ENCODE measurements at regions not wholly inside any gene's neighbourhood (a gene's known extent, or its start where the extent isn't known, plus 50 kb on each side); places are given as distances from the start of the nearest gene placed in this dataset.

GRCh38 chr4:116389139-116389538 lies 696.2 kb downstream of the TRAM1L1 start:
- no peaks in the 10 kb centered on the region for H3K27me3 ChIP-seq
- intact Hi-C loops (cut with DNase I; ENCODE audit: low total_unique reads) = no loop called here
- no peaks in the 10 kb centered on the region for H3K4me1 ChIP-seq
- H3K4me3 ChIP-seq = no peak overlapping the region
- no peaks in the 10 kb centered on the region for H3K9me3 ChIP-seq
- no peak for TF ChIP-seq CTCF (IDR thresholded peaks at IDR 0.05)
- TF ChIP-seq POLR2A (IDR thresholded peaks at IDR 0.05) = no peak
- H3K27ac ChIP-seq = no peak overlapping the region
- DNase-seq = no peak
- no peaks in the 10 kb centered on the region for H3K36me3 ChIP-seq

DNA sequence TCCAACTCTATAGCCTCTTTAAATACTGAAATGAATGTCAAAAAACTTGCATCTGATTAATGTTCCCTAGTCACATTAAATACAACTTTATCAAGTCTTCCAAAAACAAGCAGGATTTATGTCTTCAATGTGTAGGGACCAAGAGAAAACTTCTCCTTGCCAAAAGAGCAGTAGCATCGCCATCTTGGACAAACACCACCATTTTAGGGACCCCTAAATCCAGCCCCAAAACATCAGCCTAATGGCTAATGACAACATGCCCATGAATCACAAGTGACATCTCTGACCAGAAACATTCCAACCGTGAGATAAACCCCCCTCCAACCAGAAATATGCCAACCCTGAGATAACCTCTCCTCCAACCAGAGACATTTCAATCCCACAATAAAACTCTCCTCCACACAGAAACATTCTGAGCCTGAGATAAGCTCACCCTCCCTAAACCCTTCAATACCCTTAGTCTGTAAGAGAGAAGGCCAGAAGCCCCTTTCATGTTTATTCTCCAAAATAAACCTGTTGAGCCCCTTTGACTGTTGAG lies 697.4 kb downstream of the TRAM1L1 start:
- no peak overlapping the region for H3K27ac ChIP-seq
- H3K9me3 ChIP-seq = no peaks in the 10 kb centered on the region
- intact Hi-C loops (cut with DNase I; ENCODE audit: low total_unique reads) = no loop called here
- no peaks in the 10 kb centered on the region for H3K27me3 ChIP-seq
- DNase-seq = no peak
- H3K4me3 ChIP-seq = no peak overlapping the region
- H3K4me1 ChIP-seq = no peaks in the 10 kb centered on the region
- H3K36me3 ChIP-seq = no peaks in the 10 kb centered on the region
- TF ChIP-seq CTCF (IDR thresholded peaks at IDR 0.05) (no peak), POLR2A (IDR thresholded peaks at IDR 0.05) (no peak)

DNA sequence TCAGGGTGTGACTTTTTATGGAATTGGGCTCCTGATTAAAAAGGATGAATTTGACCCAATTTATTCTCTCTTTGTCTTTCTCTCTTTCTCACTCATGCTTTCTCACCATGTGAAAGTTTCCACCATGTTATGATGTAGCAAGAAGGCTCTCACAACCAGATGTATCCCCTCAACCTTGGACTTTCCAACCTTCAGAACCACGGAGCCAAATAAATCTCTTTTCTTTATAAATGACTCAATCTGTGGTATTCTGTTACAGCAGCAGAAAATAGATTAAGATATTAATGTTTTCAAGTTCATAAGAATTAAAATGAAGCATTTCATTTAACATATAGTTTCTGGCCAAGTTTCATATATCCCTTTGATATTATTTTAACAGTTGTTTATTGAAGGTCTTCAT lies 698.5 kb downstream of the TRAM1L1 start:
- Histone ChIP-seq H3K9me3 (no peaks in the 10 kb centered on the region), H3K27ac (no peak overlapping the region), H3K4me1 (no peaks in the 10 kb centered on the region), H3K27me3 (no peaks in the 10 kb centered on the region), H3K4me3 (no peak overlapping the region), H3K36me3 (no peaks in the 10 kb centered on the region)
- intact Hi-C loops (cut with DNase I; ENCODE audit: low total_unique reads) = no loop called here
- no peak for DNase-seq
- no peak for TF ChIP-seq CTCF (IDR thresholded peaks at IDR 0.05)
- TF ChIP-seq POLR2A (IDR thresholded peaks at IDR 0.05) = no peak

DNA sequence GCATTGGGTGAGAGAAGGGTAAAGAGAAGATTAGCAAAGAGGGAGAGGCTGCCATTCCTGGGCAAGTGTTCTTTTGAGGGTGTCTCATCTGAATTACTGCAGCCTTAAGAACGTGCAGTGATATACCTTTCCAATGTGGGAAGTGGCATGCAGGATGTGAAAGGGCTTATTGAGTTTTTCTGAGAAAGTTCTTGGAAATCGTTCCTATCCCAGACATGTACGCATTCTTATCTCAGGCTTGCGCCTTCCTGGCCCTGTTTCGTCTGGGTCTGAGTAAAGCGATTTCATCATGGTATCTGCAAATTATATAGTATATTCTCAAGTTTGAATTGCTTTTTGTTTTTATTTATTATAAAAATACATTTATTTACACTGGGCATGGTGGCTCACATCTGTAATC lies 699.8 kb downstream of the TRAM1L1 start:
- Histone ChIP-seq H3K4me3 (no peak overlapping the region), H3K4me1 (no peaks in the 10 kb centered on the region), H3K9me3 (no peaks in the 10 kb centered on the region), H3K36me3 (no peaks in the 10 kb centered on the region), H3K27me3 (no peaks in the 10 kb centered on the region), H3K27ac (no peak overlapping the region)
- no peak for DNase-seq
- intact Hi-C loops (cut with DNase I; ENCODE audit: low total_unique reads) = no loop called here
- TF ChIP-seq POLR2A (IDR thresholded peaks at IDR 0.05) (no peak), CTCF (IDR thresholded peaks at IDR 0.05) (no peak)

- TF ChIP-seq CTCF (IDR thresholded peaks at IDR 0.05) (no peak), POLR2A (IDR thresholded peaks at IDR 0.05) (no peak)
- intact Hi-C loops (cut with DNase I; ENCODE audit: low total_unique reads) = no loop called here
- Histone ChIP-seq H3K9me3 (no peaks in the 10 kb centered on the region), H3K4me3 (no peak overlapping the region), H3K36me3 (no peaks in the 10 kb centered on the region), H3K27ac (no peak overlapping the region), H3K4me1 (no peaks in the 10 kb centered on the region), H3K27me3 (no peaks in the 10 kb centered on the region)
- DNase-seq = no peak
These were observed 710.6 kb downstream of the TRAM1L1 start for GRCh38 chr4:116374815-116375214.
